ENCODE measurements at regions not wholly inside any gene's neighbourhood (a gene's known extent, or its start where the extent isn't known, plus 50 kb on each side); places are given as distances from the start of the nearest gene placed in this dataset.

DNA sequence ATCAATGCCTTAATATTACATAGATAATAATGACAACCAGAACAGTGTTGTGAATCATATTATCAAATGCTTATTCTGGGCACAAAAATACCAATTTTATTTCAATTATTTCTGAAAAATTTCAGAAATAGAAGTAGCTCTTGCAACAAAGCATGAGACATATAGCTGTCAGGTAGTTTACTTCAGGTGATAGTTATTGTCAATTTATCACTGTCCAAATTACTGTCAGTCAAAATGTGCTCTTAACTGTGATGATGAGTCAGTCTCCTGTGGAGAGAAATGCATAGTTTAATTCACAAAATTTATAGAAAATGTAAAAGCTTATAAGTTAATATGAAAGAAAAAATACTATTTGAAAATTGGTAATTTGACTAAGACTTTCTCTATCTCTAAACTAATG, 1078.4 kb upstream of the GBE1 start:
- H3K4me3 ChIP-seq = no peak overlapping the region
- no peaks in the 10 kb centered on the region for H3K27me3 ChIP-seq
- intact Hi-C loops (cut with DNase I) = no loop called here
- H3K9me3 ChIP-seq = no peaks in the 10 kb centered on the region
- no peaks in the 10 kb centered on the region for H3K4me1 ChIP-seq
- H3K36me3 ChIP-seq = no peaks in the 10 kb centered on the region
- H3K27ac ChIP-seq = no peak overlapping the region
- DNase-seq = no peak
- TF ChIP-seq POLR2A (IDR thresholded peaks at IDR 0.05) (no peak), CTCF (IDR thresholded peaks at IDR 0.05) (no peak)

- H3K4me1 ChIP-seq = no peaks in the 10 kb centered on the region
- TF ChIP-seq CTCF (IDR thresholded peaks at IDR 0.05) = no peak
- TF ChIP-seq POLR2A (IDR thresholded peaks at IDR 0.05) = no peak
- no peaks in the 10 kb centered on the region for H3K36me3 ChIP-seq
- H3K27ac ChIP-seq = no peak overlapping the region
- no peaks in the 10 kb centered on the region for H3K27me3 ChIP-seq
- DNase-seq = no peak
- H3K4me3 ChIP-seq = no peak overlapping the region
- H3K9me3 ChIP-seq = no peaks in the 10 kb centered on the region
- WGBS, 2 donors = 73 to 78% methylated on average over 3 to 4 of the region's 4 CpGs
- intact Hi-C loops (cut with DNase I) = no loop called here
Measured at GRCh38 chr3:82834098-82834497, 1072.7 kb upstream of the GBE1 start.

DNA sequence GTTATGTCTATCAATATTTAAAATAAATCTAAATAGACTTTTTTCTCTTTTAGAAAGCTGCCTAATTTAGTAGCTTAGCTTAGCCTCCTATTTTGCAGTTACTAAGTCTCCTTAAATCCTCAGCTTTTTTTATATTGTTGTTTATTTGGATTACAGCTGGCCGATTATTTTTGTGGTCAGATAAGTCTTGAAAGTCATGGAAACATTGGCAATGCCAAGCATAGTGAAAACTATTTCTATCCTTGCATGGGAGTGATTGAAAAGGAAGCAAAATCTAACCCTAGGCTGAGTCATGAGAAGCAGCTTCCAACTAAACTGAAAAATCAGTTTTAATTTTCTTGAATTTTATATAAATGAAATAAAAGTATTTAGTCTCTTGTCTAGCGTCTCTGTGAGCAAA, 1063.0 kb upstream of the GBE1 start:
- H3K36me3 ChIP-seq = no peaks in the 10 kb centered on the region
- H3K4me1 ChIP-seq = no peaks in the 10 kb centered on the region
- TF ChIP-seq POLR2A (IDR thresholded peaks at IDR 0.05) (no peak), CTCF (IDR thresholded peaks at IDR 0.05) (no peak)
- no peaks in the 10 kb centered on the region for H3K27me3 ChIP-seq
- no peaks in the 10 kb centered on the region for H3K9me3 ChIP-seq
- H3K4me3 ChIP-seq = no peak overlapping the region
- 56 to 65% methylated on average over 2 of the region's 2 CpGs for WGBS, 2 donors
- intact Hi-C loops (cut with DNase I) = no loop called here
- no peak overlapping the region for H3K27ac ChIP-seq
- no peak for DNase-seq

DNA sequence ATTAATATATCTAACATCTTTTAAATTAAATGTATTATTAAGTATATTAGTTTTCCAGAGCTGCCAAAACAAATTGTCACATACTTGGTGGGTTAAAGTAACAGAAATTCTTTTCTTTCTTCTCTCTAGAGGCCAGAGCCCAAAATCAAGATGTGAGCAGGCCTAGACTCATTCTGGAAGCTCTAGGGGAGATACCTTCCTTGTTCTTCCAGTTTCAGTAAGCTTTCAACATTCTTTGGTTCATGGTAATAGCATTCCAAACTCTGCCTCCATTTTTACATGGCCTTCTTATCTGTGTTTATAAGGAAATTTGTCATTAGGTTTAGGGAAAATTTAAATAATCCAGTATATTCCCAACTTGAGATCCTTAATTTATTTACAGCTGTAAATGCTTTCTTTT, 1054.6 kb upstream of the GBE1 start:
- Histone ChIP-seq H3K4me1 (no peaks in the 10 kb centered on the region), H3K27ac (no peak overlapping the region), H3K9me3 (peaks cover 0 to 8% (median 0%) of the 10 kb centered on the region in 3 donors), H3K4me3 (no peak overlapping the region), H3K27me3 (no peaks in the 10 kb centered on the region), H3K36me3 (no peaks in the 10 kb centered on the region)
- intact Hi-C loops (cut with DNase I) = no loop called here
- TF ChIP-seq CTCF (IDR thresholded peaks at IDR 0.05) (no peak), POLR2A (IDR thresholded peaks at IDR 0.05) (no peak)
- DNase-seq = no peak

- Histone ChIP-seq H3K9me3 (peaks cover 0 to 8% (median 0%) of the 10 kb centered on the region in 3 donors), H3K27me3 (no peaks in the 10 kb centered on the region), H3K27ac (no peak overlapping the region), H3K4me3 (no peak overlapping the region), H3K36me3 (no peaks in the 10 kb centered on the region), H3K4me1 (no peaks in the 10 kb centered on the region)
- 90 to 93% methylated on average over 2 of the region's 2 CpGs for WGBS, 2 donors
- intact Hi-C loops (cut with DNase I) = no loop called here
- TF ChIP-seq CTCF (IDR thresholded peaks at IDR 0.05) (no peak), POLR2A (IDR thresholded peaks at IDR 0.05) (no peak)
- no peak for DNase-seq
Measured at GRCh38 chr3:82815417-82816058, 1054.1 kb upstream of the GBE1 start.
